ENCODE measurements at regions not wholly inside any gene's neighbourhood (a gene's known extent, or its start where the extent isn't known, plus 50 kb on each side); places are given as distances from the start of the nearest gene placed in this dataset.

GRCh38 chr4:30314001-30314400 lies 406.2 kb upstream of the PCDH7 start:
- no peak overlapping the region for H3K27ac ChIP-seq
- in situ Hi-C loops (cut with MboI; ENCODE audit: low sequenced_read_pairs in 4 of 4) (no loop called here), intact Hi-C loops (cut with DNase I; ENCODE audit: low total_unique reads) (no loop called here)
- no peaks in the 10 kb centered on the region for H3K27me3 ChIP-seq
- no peaks in the 10 kb centered on the region for H3K36me3 ChIP-seq
- no peaks in the 10 kb centered on the region for H3K9me3 ChIP-seq
- H3K4me3 ChIP-seq: no peak overlapping the region
- ATAC-seq (no peak), DNase-seq (no peak)
- H3K4me1 ChIP-seq: no peaks in the 10 kb centered on the region
- no peak for TF ChIP-seq POLR2A (IDR thresholded peaks at IDR 0.05)
- TF ChIP-seq CTCF (IDR thresholded peaks at IDR 0.05 in 4 of 5, conservative IDR thresholded peaks at IDR 0.05 in 1 of 5): no peak

GRCh38 chr4:30330894-30331652 lies 389.1 kb upstream of the PCDH7 start:
- in situ Hi-C loops (cut with MboI; ENCODE audit: low sequenced_read_pairs in 4 of 4): no loop called here
- Histone ChIP-seq H3K4me3 (no peak overlapping the region), H3K27ac (no peak overlapping the region), H3K9me3 (no peaks in the 10 kb centered on the region), H3K4me1 (no peaks in the 10 kb centered on the region), H3K27me3 (no peaks in the 10 kb centered on the region), H3K36me3 (no peaks in the 10 kb centered on the region)
- ATAC-seq (no peak), DNase-seq (no peak)
- intact Hi-C loops (cut with DNase I; ENCODE audit: low total_unique reads): no loop called here
- TF ChIP-seq POLR2A (IDR thresholded peaks at IDR 0.05) (no peak), CTCF (IDR thresholded peaks at IDR 0.05 in 4 of 5, conservative IDR thresholded peaks at IDR 0.05 in 1 of 5) (no peak)

- no peak for DNase-seq
- Histone ChIP-seq H3K27me3 (no peaks in the 10 kb centered on the region), H3K4me3 (no peak overlapping the region), H3K4me1 (no peaks in the 10 kb centered on the region), H3K36me3 (no peaks in the 10 kb centered on the region), H3K27ac (no peak overlapping the region), H3K9me3 (no peaks in the 10 kb centered on the region)
- in situ Hi-C loops (cut with MboI; ENCODE audit: low sequenced_read_pairs in 4 of 4) (no loop called here), intact Hi-C loops (cut with DNase I; ENCODE audit: low total_unique reads) (no loop called here)
- ATAC-seq: no peak
- TF ChIP-seq POLR2A (IDR thresholded peaks at IDR 0.05): no peak
- TF ChIP-seq CTCF (IDR thresholded peaks at IDR 0.05 in 4 of 5, conservative IDR thresholded peaks at IDR 0.05 in 1 of 5): no peak
Observed at GRCh38 chr4:30341731-30342130, 378.4 kb upstream of the PCDH7 start.

GRCh38 chr4:30350288-30350687 lies 369.9 kb upstream of the PCDH7 start:
- no peaks in the 10 kb centered on the region for H3K4me1 ChIP-seq
- no peak for ATAC-seq
- H3K27me3 ChIP-seq: no peaks in the 10 kb centered on the region
- H3K9me3 ChIP-seq: no peaks in the 10 kb centered on the region
- TF ChIP-seq CTCF (IDR thresholded peaks at IDR 0.05 in 4 of 5, conservative IDR thresholded peaks at IDR 0.05 in 1 of 5): no peak
- no peak for TF ChIP-seq POLR2A (IDR thresholded peaks at IDR 0.05)
- H3K27ac ChIP-seq: no peak overlapping the region
- intact Hi-C loops (cut with DNase I; ENCODE audit: low total_unique reads): no loop called here
- no peaks in the 10 kb centered on the region for H3K36me3 ChIP-seq
- no peak overlapping the region for H3K4me3 ChIP-seq
- DNase-seq: no peak
- in situ Hi-C loops (cut with MboI; ENCODE audit: low sequenced_read_pairs in 4 of 4): no loop called here

GRCh38 chr4:30354605-30355004 lies 365.6 kb upstream of the PCDH7 start:
- Histone ChIP-seq H3K36me3 (no peaks in the 10 kb centered on the region), H3K27ac (no peak overlapping the region), H3K9me3 (no peaks in the 10 kb centered on the region), H3K4me1 (no peaks in the 10 kb centered on the region), H3K27me3 (no peaks in the 10 kb centered on the region), H3K4me3 (no peak overlapping the region)
- ATAC-seq (no peak), DNase-seq (no peak)
- intact Hi-C loops (cut with DNase I; ENCODE audit: low total_unique reads) (no loop called here), in situ Hi-C loops (cut with MboI; ENCODE audit: low sequenced_read_pairs in 4 of 4) (no loop called here)
- TF ChIP-seq POLR2A (IDR thresholded peaks at IDR 0.05): no peak
- no peak for TF ChIP-seq CTCF (IDR thresholded peaks at IDR 0.05 in 4 of 5, conservative IDR thresholded peaks at IDR 0.05 in 1 of 5)
